GM21786 (cell line): ENCODE measurements at regions not wholly inside any gene's neighbourhood (a gene's known extent, or its start where the extent isn't known, plus 50 kb on each side); places are given as distances from the start of the nearest gene placed in this dataset.
A peak's percentile ranks its signal among the peaks of the same experiment; 100 is the strongest.
"Not testable (repeated sequence)": the region's sequence is repeated elsewhere in the genome, so short reads cannot be mapped to it uniquely, and the experiment has no call there.

Experiments used
- ATAC-seq: cut with Tn5 transposase; IDR thresholded peaks from one replicate; pipeline ENCODE4 v1.9.1; 2021; ENCODE audit not compliant: unreplicated experiment

DNA sequence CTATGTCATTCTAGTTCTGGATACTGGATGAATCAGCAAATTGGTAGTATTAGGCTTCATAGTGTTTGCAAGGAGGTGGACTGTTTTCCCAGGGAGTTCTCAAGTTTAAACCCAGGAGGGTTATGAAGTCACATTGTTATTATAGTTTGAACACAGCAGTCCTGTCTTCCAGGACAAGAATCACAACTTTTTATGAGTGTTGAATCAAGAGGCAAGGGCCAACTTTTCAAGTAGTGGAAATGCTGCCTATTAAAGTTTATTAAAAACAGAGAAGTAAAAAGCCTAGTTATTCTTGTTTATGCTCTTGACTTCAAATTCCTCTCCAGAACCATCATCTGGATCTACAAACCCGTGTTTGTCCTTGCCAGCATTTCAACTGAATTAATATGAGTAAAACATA is 86.3 kb upstream of the GOT2 start:
- no peak for ATAC-seq

DNA sequence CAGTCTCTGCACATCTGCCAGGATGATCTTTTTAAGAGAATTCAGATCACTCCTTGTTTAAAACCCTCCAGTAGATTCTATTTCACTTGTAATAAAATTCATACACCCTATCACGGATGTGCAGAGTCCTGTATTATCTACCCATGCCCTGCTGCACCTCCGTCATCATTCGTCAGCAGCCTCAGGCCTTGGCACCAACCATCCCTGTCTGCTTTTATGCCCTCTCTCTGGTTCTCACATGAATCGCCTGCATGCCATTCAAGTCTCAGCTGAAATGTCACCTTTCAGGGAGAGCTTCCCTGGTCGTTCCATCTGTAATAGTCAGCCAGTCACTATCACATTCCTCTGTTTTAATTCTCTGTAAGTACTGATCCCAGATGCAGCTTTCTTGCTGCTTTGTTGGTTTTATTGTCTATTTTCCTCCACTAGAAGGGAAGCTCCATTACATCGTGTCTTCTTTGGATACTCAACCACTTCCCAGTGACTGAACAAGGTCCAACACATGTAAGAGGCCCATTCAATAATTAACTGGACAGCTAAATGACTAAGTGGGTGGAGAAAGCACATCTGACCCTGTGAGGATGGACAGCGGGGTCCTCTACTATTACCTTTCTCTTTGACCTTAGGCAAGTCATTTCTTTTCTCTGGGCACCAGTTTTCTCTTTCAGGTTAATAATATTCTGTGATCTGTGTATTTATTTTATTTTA is 81.2 kb upstream of the GOT2 start:
- no peak for ATAC-seq

DNA sequence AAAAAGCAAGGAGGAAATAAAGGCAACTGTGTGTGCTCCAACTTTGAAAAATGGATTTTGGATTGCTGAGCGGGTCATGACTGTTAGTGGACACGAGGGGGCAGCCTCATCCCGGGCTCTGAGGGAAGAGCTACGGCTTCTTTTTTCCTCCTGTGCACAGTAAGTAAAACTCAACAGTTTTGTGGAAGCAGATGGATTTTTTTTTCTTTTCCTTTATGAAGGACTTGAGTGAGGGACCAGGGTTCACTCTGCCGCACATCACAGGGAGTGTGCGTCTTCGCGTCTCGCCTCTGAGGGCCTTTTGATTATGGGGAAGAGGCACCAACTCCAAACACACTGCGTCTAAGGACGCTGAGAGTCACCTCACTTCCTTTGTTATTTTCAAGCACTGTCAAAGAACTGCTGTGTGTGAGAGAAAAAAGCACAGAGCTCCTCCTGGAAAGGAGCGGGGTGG is 80.3 kb upstream of the GOT2 start:
- ATAC-seq = peak; percentile 84

DNA sequence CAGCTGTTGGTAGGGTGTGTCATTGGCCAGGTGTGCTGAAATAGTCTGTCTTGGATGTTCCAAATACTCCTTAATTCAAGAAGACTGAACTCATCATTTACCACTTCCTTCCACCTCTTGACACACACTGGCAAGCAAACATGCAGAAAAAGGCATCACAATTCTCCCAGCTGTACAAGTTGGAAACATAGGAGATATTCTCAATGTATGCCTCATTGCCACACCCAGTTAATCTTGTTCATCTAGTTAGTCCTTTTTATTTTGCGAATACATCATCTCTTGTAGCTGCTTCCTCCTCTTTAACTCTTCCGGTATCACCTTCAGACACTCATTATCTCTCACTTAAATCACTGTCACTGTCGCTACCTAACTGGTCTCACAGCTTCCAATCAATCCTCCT is 75.1 kb upstream of the GOT2 start:
- ATAC-seq = no peak

DNA sequence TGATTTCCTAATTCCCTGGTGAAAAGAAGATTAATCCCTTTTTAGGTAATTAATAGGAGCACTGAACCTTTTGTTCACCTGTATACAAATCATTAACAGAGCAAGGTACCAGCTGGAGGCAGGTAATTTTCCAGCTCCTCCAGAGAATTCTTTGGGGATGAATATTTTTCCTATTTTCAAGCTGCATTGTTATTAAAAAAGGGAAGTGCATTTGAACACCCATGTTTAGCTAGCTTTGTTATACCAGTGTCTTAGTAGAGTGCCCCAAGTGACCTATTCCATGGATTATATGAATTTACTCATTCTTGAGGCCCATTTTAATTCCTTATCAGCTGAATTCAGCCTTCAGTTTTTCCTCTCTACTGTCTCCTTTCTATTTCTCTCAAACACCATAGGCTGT is 73.2 kb upstream of the GOT2 start:
- ATAC-seq = no peak

DNA sequence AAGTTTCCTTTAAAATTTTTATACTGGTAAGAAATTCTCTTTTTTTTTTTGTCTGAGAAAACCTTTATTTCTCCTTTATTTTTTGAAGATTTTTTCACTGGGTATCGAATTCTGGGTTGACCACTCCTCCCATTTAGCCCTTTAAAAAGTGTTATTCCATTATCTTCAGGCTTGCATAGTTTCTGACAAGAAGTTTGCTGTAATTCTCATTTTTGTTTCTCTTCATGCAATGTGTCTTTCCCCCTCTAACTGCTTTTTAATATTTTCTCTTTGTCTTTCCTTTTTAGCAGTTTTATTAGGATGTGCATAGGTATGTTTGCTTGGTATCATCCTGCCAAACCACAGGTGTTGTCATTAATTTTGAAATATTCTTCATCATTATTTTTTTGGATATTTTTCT is 67.7 kb upstream of the GOT2 start:
- ATAC-seq = no peak

DNA sequence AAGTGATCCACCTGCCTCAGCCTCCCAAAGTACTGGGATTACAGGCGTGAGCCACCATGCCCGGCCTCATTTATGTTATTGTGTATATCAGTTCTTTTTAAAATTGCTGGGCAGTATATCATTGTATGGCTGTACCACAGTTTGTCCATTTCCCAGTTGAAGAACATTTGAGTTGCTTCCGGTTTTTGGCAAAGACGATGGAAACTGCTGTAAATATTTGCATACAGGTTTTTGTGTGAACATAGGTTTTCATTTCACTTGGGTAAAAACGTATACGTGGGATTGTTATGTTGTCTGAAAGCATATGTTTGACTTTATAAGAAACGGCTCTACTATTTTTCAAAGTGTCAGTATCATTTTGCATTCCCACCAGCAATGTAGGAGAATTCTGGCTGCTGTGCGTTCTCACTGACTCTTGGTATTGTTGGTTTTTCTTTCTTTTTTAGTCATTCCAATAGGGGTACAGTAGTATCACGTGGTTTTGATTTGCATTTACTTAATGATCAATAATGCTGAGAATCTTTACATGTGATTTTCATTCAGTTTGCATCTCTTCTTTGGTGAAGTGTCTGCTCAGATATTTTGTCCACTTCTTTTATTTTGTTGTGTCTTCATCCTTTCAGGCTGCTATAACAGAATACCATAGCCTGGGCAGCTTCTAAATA is 63.2 kb upstream of the GOT2 start:
- no peak for ATAC-seq

DNA sequence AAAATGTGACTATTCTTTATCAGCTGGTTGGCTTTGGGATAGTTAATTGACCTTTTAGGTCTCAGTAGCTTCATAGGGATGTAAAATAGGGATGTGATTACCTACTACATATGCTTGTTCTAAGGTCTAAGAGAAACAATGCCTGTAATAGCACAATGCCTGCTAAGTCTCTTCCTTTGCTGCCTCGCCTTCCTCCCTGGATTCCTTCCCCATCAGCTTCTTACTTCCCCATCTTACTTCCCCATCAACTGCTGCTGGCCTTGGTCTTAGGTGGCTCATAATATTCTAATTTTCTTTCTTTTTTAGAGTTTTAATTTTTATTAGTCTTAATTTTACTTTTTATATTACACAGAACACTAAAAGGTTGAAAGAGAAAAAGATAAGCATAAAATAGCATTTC is 59.2 kb upstream of the GOT2 start:
- no peak for ATAC-seq

DNA sequence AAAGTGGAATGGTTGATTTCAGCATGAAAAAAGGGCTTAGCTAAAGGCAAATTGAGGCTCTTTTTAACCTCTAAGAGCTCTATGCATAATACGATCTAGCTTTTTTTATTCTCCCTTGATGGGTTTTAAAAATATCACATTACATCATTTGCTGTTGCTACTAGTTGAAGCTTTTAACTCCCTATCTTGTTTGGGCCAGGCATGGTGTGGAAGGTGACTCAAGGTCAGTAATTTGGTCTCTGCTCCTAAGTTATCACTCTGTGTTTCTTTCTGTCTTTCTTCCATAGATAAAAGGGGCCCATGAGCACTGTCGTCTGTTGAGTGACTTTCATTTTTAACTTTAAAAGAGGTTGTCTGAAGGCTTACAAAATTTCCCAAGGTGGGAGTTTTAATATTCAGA is 58.1 kb upstream of the GOT2 start:
- ATAC-seq = no peak

DNA sequence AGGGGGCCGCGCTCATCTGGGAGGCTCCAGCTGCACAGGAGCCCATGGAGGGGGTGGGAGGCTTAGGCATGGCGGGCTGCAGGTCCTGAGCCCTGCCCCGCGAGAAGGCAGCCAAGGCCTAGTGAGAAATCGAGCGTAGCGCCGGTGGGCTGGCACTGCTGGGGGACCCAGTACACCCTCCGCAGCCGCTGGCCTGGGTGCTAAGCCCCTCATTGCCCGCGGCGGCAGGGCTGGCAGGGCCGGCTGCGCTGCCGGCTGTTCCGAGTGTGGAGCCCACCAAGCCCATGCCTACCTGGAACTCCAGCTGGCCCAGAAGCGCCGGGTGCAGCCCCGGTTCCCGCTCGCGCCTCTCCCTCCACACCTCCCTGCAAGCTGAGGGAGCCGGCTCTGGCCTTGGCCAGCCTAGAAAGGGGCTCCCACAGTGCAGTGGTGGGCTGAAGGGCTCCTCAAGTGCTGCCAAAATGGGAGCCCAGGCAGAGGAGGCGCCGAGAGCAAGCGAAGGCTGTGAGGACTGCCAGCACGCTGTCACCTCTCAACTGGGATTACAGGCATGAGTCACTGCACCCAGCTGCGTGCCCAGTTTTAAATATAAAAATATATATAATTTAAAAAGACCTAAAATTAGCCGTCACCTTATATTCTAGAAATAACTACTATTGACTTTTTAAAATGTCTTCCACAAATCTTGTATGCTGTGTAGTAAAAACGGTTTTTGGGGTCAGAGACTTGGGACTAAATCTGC is 56.9 kb upstream of the GOT2 start:
- ATAC-seq = not testable (repeated sequence)

DNA sequence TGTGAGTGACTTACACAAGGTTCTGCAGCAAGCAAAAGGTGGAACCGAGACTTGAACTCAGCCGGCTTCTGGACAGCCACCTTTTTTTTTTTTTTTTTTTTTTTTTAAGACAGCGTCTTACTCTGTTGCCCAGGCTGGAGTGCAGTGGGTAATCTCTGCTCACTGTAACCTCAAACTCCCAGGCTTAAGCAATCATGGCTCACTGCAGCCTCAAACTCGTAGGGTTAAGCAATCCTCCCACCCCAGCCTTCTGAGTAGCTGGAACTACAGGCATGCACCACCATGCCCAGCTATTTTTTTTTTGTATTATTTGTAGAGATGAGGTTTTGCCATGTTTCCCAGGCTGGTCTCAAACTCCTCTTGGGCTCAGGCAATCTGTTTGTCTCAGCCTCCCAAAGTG is 55.2 kb upstream of the GOT2 start:
- ATAC-seq = no peak
